EH (cell line): ENCODE measurements at regions not wholly inside any gene's neighbourhood (a gene's known extent, or its start where the extent isn't known, plus 50 kb on each side); places are given as distances from the start of the nearest gene placed in this dataset.
"Not testable (repeated sequence)": the region's sequence is repeated elsewhere in the genome, so short reads cannot be mapped to it uniquely, and the experiment has no call there.

Source experiments
- DNase-seq: peaks from one replicate; pipeline ENCODE4 v3.0.0-alpha.2; 2015; ENCODE audit warnings: low read depth

DNA sequence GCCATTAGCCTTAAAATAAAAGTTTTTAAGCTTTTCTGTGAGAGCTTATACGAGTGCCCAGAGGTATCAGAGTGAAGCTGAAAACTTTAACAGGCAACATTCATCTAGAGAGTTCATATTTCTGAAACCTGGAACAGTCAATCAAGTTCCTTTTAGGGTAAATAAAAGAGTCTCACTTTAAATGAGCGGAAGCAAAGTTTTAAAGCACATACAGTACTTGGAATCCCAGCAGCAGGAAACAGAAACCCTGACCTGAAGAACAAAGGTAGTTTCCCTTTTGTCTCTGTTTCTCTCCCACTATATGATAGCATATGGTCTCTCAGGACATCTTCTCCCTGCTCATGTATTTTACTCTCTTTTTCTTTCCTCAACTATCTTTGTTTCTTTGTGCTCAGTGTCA, 153.0 kb downstream of the ASB9 start:
- no peak for DNase-seq

DNA sequence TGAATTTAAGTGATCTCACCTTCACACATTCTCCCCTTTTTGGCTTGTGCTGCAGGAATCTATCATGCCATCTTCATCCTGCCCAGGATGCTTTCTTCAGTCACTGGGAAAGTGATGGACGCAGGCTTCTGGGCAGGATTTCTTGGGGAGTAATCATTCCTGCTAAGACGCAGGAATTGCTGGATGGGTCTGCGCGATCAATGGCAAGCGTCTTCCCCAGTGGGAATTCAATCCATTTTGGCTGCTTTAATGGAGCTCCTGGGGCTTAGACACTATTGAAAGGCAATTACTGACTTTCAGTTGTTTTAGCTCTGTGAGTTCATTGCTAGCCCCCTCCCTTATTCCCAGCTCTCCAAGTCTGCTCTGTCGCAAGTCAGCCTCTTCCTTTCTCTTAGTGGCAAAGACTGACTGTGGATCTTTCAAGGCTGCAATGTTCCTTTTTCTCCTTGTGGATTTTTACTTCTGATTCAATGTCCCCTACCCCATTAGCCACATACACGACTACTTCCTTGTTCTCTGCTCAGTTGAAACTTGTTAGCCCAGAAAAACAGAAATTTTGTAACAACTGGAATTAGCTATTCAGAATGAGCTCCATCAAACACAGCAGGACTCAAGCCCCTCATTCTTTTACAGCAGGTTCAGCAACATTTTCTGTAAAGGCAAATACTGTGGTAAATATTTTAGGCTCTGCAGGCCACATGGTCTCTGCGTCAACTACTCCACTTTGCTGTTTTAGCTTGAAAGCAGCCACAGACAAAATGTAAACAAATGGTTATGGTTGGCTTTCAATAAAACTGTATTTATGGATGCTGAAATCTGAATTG, 154.9 kb downstream of the ASB9 start:
- no peak for DNase-seq

DNA sequence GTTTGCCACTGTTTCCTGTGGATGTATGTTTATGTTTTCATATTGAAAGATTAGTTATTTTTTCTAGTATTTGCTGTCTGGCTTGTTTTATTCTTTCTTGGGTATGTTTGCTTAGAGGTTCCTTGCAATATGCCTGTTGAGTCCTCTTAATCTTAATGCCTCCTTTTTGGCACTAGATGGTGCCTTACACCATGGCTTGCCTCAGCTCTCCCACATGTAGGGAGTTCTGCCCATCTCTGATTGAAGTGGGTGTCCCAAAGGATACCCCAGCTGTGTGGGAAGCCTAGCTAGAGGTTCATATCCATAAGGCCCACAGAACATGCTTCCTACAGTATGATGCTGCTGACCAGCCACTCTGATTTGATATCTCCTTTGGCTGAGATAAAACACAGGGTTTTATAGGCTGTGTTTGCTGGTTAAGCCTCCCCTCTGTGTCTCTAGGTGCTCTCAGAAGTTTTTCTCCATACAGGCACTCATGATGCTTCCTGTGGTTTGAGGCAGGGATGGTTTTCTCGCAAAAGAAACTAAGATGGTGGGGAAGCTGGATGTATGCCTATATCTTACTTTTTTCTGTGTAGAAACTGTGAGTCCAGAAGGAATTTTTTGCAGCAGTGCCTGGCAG, 162.4 kb downstream of the ASB9 start:
- peak; percentile 0 for DNase-seq

DNA sequence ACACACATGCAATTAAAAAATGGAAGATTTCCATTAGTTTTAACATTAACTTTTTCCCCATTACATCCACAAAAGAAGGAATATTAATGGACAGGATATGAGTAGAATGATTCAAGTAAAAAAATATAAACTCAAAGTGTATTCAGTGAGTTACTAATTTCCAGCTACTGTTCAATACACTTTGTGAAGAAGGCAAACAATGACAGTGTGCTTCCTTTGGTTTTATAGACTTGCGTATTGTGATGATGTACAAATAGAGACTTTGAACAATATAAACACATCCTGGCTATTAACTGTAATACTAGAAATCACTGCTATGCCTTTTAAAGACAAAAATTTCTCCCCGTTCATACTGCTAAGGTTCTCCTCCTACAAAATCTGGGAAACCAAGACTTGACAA, 171.4 kb downstream of the ASB9 start:
- DNase-seq: no peak

DNA sequence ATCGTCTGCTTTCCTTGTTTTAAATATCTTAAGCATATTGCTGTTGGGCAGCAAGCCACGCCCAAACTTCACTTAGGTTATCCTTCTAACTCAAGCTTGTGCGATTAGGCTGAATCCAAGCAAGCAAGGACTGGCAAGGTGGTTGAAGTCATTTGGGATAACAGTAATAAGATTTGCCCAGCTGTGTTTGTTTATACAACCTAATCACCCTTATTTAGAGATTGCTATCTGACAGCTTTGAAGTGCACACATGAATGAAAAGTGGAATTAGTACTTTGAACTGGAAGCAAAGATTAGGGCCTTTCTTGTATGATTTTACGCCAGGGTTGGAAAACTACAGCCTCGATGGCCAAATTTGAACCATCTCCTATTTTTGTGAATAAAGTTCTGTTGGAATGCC, 182.1 kb downstream of the ASB9 start:
- DNase-seq: no peak

DNA sequence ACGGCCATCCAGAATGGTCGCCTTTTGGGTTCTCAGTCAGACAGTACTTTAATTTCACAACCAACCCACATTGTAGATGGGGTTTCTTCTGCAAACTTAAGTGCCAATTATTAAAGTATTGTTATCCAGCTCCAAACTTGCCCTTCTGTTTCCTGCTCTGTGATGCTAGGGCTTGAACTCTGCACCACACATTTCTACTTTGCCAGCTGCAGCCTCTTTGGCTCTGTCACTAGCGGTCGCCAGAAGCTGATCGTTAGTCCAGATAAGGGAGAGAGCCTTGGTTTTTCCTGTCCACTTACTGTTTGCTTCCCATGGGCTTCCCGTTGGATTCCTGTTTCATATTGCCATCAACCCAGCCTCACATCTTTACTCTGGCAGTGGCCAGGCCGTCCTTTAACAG, 196.6 kb downstream of the ASB9 start:
- no peak for DNase-seq

DNA sequence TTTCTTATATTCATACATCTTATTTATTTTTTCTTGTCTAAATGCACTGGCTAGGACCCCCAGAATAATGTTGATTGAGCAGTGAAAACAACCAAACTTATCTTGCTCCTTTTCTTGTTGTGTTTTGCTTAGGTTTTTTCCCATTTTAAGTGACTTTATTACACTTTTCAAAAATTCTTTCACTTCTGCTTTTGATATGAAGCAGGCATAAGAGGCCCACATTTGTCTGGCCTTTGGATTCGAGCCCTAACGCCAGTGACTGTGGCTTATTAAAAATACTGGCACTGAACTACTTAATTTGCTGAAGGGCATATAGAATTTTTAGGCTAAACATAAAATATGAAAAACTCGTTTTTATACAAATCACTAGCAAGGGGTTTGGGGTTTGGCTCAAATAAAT, 197.0 kb downstream of the ASB9 start:
- DNase-seq: no peak

DNA sequence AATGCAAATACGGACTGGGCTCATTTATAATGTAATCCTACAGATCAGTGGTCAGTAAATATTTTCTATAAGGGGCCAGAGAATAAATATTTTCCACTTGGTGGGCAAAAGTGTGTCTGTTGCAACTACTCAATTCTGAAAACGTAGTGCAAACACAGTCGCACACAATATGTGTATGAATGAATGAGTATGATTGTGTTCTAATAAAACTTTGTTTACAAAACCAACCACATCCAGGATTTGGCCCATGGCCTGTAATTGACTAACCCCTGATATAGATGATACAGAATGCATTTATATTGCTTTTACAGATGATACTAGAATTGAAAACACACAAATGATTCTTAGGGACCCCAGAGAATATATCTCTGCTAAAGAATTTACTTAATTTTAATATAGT, 197.6 kb downstream of the ASB9 start:
- no peak for DNase-seq

DNA sequence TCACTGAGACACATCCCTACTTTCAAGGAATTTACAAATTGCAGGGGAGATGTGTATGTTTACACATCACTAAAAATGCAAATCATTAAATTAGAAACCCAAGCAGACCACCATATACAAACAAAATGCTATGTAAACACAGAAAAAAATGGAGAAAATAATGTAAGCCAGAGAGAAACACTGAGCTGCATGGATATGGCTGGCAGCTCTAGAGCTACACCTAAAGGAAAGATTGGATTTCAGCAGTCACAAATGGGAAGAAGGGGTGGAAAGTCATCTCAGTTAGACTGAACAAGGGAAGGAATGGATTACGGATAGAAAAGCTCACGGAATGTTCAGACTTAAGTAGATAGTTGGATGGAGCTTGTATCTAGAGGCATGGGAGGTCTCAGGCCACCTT, 186.3 kb downstream of the MOSPD2 start:
- peak; percentile 3 for DNase-seq

DNA sequence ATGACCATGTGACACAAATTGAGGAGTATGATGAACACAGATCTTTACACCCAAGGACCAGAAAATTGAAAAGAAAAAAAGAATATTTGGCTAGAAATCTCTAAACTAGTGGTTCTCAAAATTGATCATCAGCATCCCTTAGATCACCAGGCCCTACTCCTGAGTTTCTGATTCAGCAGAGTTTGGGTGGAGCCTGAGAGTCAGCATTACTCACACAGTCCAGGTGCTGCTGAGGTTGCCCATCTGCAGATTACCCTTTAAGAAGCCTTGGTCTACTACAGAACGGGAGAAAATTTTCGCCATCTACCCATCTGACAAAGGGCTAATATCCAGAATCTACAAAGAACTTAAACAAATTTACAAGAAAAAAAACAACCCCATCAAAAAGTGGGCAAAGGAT, 182.8 kb downstream of the MOSPD2 start:
- DNase-seq: no peak

DNA sequence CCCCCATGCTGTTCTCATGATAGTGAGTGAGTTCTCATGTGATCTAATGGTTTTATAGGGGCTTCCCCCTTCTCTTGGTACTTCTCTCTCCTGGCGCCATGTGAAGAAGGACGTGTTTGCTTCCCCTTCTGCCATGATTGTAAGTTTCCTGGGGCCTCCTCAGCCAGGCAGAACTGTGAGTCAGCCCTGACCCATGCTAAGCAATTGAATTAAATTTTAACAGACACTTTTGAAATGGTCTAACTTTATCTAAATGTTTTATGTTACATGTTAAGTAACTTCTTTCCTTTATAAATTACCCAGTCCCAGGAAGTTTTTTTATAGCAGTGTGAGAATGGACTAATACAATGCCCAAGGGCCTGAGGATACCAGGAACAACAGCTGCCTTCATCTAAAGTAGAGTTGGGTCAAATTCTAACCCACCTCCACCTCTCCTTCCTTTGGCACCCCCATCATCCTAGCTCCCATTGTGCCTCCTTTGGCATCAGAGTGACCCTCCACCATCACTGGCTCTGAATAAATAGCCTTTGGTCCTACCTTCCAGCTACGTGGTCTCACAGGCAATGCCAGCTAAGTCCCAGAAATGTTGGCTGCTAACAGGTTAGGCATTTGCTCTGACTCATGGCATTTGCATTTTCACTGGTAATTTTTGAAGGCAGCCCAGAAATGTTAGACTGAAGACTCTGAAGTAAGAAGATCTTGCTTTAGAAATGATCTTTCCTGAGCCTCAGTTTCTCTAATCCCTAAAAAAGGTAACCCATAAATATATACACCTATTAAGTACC, 182.1 kb downstream of the MOSPD2 start:
- DNase-seq: peak; percentile 50

DNA sequence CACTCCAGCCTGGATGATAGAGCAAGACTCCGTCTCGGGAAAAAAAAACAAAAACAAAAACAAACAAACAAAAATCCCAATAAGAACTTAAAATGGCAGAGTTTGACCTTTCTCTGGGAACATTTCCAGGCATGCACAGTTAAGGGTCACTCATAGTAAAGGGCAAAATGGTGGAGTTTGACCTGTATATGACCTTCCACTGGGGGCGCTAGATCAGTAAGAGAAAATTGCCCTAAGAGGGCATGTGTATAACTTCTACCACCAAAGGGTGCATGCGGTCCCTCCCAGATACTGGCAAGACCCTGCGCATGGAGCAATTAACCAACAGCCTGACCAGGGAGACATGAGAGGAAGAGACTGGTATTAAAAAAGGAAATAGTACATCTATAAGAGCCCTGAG, 177.2 kb downstream of the MOSPD2 start:
- no peak for DNase-seq

DNA sequence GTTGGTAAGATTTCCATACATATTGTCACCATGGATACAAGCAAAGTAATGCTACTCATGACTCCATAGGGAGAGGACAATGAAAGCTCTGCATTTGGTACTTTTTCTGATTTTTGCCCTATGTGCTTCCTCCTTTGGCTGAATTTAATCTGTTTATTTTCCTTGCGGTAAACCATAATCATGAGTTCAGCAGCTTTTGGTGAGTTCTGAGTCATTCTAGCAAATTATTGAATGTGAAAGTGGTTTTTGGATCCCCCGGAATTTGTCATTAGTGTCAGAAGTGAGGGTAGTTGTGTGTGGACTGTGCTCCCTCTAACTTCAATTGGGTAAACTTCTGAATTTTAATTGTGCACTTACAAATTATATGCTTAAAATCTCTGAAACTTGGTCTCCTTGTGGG, 170.3 kb downstream of the MOSPD2 start:
- peak; percentile 16 for DNase-seq

DNA sequence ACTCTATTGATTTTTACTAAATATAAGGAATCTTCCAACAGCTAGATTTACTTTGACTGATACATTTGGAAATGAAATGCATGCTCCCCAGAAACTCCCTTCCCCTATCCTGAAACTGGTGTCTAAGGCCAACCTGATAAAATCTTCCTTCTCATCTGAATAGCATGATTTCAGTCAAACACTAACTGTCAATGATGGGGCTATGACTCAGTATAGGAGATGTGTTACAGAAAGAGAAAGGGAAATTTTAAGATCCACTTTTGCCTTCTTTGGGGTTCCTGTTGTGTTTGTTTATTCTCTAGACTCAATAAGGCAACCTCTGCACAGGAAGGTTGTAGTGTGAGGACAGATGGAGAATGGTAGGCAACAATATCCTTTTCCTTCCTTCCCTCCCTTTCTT, 160.7 kb downstream of the MOSPD2 start:
- no peak for DNase-seq

DNA sequence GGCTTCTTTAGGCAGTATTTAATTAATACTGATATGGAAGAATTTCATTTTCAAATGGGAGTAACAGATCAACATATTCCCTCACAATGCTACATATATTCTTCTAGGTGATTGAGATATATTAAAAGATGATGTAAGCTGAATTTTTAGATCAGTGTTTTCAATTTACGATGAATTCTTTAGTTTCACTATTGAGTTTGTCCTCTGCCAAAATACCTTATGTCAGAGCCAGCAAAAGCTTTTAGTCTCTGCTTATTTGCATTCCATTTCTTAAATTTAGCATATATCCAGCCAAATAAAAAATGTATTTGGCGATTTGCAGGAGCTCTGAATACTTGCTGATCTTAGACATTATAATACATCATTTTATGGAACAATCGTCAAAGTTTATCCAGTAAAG, 144.3 kb downstream of the MOSPD2 start:
- DNase-seq: no peak

DNA sequence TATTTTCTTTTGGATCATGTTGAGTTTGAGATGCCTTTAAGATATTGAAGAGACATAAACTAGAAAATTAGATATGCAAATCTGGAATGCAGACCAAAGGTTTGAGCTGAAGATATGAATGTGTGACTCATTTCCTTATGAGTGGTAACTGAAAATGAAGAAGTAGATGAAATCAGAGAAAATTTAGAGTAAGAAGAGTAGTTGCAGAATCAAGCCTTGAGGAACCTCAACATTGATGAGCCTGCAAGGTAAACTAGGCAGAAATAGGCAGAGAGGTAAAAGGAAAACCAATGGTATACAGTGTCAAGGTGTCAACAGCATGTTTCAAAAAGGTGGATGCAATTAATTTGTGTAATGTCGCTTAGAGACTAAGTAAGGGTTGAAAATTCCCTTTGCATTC, 142.8 kb downstream of the MOSPD2 start:
- DNase-seq: peak; percentile 15

DNA sequence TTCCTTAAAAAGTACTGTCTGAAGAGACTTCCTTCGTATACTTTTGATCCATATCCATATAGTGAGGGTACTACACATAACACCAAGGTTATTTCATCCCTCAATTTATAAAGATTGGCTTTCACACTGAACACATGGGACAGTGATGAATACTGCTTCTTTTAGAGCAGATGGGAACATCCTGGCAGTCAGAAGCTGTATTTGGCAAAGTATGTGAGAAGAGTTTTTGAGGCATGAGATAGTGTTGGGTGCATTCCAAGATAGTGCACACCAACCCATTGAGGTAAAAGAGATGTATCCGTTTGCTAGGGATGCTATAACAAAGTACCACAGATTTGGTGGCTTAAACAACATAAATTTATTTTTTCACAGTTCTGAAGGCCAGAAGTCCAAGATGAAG, 141.1 kb downstream of the MOSPD2 start:
- peak; percentile 53 for DNase-seq

DNA sequence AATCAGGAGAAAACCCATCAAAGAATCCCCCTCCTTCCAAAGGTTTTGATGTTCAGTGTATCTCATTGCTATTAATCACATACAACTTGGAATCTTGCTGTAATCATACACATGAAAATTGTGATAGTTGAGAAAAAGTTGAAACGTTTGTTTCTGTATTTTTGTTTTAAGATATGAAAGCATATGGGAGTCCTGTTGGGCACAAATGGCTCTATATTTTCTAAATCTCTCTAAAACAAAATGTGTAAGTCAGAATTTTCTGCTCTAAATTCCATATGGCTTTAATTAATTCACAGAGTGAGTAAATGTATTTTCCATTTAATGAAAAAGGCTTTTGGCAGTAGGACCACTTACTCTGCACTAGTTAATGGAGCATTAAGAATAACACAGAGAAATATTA, 140.2 kb downstream of the MOSPD2 start:
- DNase-seq: no peak

DNA sequence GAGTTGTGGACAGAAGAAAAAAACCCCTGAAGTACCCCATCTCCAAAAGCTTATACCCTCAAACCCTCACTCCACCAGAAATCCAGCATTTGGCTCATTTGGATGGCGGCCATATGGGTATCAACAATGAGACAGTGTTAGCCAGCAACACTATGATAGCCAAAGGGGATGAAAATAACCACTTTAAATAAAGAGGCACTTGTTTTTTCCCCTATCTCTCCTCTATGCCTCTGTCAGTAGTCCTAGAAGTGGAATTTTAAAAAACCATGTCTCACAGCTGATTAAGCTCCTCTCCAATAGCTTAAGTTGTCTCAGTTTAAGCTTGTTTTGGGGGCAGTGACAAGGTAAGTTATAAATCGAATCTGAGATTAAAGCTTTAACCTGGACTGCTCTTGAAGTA, 124.0 kb downstream of the MOSPD2 start:
- no peak for DNase-seq

DNA sequence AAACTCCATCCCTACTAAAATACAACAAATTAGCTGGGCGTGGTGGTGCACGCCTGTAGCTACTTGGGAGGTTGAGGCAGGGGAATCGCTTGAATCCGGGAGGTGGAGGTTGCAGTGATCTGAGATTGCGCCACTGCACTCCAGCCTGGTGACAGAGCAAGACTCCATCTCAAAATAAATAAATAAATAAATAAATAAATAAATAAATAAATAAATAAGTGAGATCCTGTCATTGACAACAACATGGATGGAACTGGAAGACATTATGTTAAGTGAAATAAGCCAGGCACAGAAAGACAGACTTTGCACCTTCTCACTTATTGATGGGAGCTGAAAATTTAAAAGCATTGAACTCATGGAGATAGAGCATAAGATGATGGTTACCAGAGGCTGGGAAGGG, 111.2 kb downstream of the MOSPD2 start:
- not testable (repeated sequence) for DNase-seq
